A549 (cell line): ENCODE measurements at regions not wholly inside any gene's neighbourhood (a gene's known extent, or its start where the extent isn't known, plus 50 kb on each side); places are given as distances from the start of the nearest gene placed in this dataset.

Experiments used
- CEBPB ChIP-seq, 2 experiments: fragments of >200 bp in 1 of 2; sonication (Bioruptor Twin) in 1 of 2; formaldehyde crosslinking in 1 of 2; IDR thresholded peaks; 2 replicates each; pipeline ENCODE4 v1.6.1; 2012 to 2016
- CTCF ChIP-seq: fragments of >200 bp; sonication (Bioruptor Twin); formaldehyde crosslinking; IDR thresholded peaks from 3 replicates; pipeline ENCODE4 v1.5.1; 2016
- ELK1 ChIP-seq: fragments of 150-350 bp; IDR thresholded peaks from 2 replicates; pipeline ENCODE4 v1.6.1; 2014; ENCODE audit warnings: low read depth, mild to moderate bottlenecking, low read length
- HDAC2 ChIP-seq: fragments of 200-600 bp; sonication (generic); IDR thresholded peaks from 2 replicates; pipeline ENCODE4 v1.6.1; 2016
- PBX3 ChIP-seq: IDR thresholded peaks from 2 replicates; pipeline ENCODE4 v1.6.1; 2012
- POLR2A ChIP-seq: IDR thresholded peaks from 2 replicates; pipeline ENCODE4 v1.6.1; 2012; ENCODE audit warnings: mild to moderate bottlenecking, low read length
- POLR2AphosphoS2 ChIP-seq: conservative IDR thresholded peaks from 2 replicates; pipeline ENCODE4 v1.6.1; 2012; ENCODE audit warnings: low read length, improper control_type of control experiment, inconsistent platforms
- RAD21 ChIP-seq, 2 experiments: fragments of >200 bp in 1 of 2; sonication (Bioruptor Twin) in 1 of 2; formaldehyde crosslinking in 1 of 2; IDR thresholded peaks in 1 of 2; conservative IDR thresholded peaks in 1 of 2; 2 replicates in 1 of 2; 3 replicates in 1 of 2; pipeline ENCODE4 v1.6.1; 2012 to 2018; ENCODE audit warnings: inconsistent platforms in 1 of 2
- RARB ChIP-seq: fragments of 250-450 bp; sonication (Bioruptor Pico); IDR thresholded peaks from 2 replicates; pipeline ENCODE4 v1.8.0; 2021; ENCODE audit warnings: mild to moderate bottlenecking, moderate library complexity
- RFX5 ChIP-seq: fragments of 450-650 bp; IDR thresholded peaks from 2 replicates; pipeline ENCODE4 v1.7.1; 2014; ENCODE audit warnings: antibody characterized with exemption, mild to moderate bottlenecking, moderate library complexity
- RNF2 ChIP-seq: fragments of 200-600 bp; sonication (generic); IDR thresholded peaks from 2 replicates; pipeline ENCODE4 v1.6.1; 2016; ENCODE audit warnings: low read depth, mild to moderate bottlenecking, antibody characterized with exemption, moderate library complexity, borderline replicate concordance
- SMC3 ChIP-seq: fragments of >200 bp; sonication (Bioruptor Twin); formaldehyde crosslinking; IDR thresholded peaks from 3 replicates; pipeline ENCODE4 v1.6.1; 2018; ENCODE audit warnings: inconsistent platforms

GRCh38 chr21:20187028-20187427 lies 811.2 kb upstream of the NCAM2 start:
- TF ChIP-seq POLR2A = no peak
- TF ChIP-seq SMC3 = no peak
- TF ChIP-seq CTCF = no peak
- no peak for TF ChIP-seq ELK1
- no peak for TF ChIP-seq PBX3
- TF ChIP-seq RNF2 = no peak
- TF ChIP-seq HDAC2 = no peak
- TF ChIP-seq RARB (CRISPR knock-in tag) = no peak
- no peak for TF ChIP-seq RAD21 (conservative IDR thresholded peaks at IDR 0.05 in 1 of 2, IDR thresholded peaks at IDR 0.05 in 1 of 2)
- no peak for TF ChIP-seq CEBPB (IDR thresholded peaks at IDR 0.05)
- no peak for TF ChIP-seq RFX5
- TF ChIP-seq POLR2AphosphoS2 = no peak
